ENCODE measurements at regions not wholly inside any gene's neighbourhood (a gene's known extent, or its start where the extent isn't known, plus 50 kb on each side); places are given as distances from the start of the nearest gene placed in this dataset.

DNA sequence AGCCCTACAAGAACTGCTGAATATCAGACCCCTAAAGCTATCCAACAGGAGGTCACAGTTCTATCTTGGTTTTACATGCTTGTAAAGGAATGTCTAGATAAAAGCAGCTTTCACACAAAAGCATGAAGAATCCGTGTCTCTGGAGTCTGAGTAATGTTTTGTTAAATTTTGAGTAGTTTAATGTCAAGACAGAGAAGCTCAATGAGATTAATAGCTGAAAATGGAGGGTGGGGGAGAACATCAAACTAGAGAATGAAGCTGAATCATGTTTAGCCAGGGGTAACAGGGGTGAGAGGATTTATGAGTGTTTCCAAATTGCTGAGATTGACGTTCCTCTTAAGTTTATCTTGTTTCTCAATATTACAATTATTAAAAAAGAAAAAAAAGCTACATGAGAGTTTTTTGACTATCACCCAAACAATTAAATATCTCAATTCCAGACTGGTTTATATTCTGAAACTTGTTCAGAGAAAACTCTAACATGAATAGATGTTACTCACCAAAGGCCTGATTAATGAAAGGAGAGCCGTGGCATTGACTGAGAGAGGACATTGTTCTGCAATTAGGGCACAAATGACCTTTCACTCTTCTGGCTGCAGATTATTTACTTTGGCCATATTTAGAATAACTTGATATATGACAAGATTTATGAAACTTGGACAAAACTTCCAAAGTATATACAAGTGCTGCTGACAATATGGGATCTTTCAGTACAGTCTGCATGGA, 266.4 kb upstream of the ETAA1 start (continued):
- TF ChIP-seq MYC (IDR thresholded peaks at IDR 0.05; ENCODE audit: insufficient read depth, insufficient read length, insufficient replicate concordance, low read length, severe bottlenecking) (no peak), ESRRA (IDR thresholded peaks at IDR 0.05; ENCODE audit: low read length) (no peak), KAT2A (conservative IDR thresholded peaks at IDR 0.05; ENCODE audit: control insufficient read depth, low read depth, low read length) (no peak), MEF2A (IDR thresholded peaks at IDR 0.05; ENCODE audit: insufficient read depth, low read depth, low read length) (no peak), KLF5 (IDR thresholded peaks at IDR 0.05; ENCODE audit: partially characterized antibody) (no peak), SMAD5 (IDR thresholded peaks at IDR 0.05; ENCODE audit: low read depth) (no peak), STAT3 (IDR thresholded peaks at IDR 0.05; ENCODE audit: low read depth, low read length) (no peak)
- TF ChIP-seq, protein P1, sequence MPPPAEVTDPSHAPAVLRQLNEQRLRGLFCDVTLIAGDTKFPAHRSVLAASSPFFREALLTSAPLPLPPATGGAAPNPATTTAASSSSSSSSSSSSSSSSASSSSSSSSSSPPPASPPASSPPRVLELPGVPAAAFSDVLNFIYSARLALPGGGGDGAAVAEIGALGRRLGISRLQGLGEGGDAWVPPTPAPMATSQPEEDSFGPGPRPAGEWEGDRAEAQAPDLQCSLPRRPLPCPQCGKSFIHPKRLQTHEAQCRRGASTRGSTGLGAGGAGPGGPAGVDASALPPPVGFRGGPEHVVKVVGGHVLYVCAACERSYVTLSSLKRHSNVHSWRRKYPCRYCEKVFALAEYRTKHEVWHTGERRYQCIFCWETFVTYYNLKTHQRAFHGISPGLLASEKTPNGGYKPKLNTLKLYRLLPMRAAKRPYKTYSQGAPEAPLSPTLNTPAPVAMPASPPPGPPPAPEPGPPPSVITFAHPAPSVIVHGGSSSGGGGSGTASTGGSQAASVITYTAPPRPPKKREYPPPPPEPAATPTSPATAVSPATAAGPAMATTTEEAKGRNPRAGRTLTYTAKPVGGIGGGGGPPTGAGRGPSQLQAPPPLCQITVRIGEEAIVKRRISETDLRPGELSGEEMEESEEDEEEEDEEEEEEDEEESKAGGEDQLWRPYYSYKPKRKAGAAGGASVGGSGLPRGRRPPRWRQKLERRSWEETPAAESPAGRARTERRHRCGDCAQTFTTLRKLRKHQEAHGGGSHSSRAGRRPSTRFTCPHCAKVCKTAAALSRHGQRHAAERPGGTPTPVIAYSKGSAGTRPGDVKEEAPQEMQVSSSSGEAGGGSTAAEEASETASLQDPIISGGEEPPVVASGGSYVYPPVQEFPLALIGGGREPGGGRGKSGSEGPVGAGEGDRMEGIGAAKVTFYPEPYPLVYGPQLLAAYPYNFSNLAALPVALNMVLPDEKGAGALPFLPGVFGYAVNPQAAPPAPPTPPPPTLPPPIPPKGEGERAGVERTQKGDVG (CRISPR knock-in tag; IDR thresholded peaks at IDR 0.05) = no peak
- TF ChIP-seq, protein P2, sequence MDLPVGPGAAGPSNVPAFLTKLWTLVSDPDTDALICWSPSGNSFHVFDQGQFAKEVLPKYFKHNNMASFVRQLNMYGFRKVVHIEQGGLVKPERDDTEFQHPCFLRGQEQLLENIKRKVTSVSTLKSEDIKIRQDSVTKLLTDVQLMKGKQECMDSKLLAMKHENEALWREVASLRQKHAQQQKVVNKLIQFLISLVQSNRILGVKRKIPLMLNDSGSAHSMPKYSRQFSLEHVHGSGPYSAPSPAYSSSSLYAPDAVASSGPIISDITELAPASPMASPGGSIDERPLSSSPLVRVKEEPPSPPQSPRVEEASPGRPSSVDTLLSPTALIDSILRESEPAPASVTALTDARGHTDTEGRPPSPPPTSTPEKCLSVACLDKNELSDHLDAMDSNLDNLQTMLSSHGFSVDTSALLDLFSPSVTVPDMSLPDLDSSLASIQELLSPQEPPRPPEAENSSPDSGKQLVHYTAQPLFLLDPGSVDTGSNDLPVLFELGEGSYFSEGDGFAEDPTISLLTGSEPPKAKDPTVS (IDR thresholded peaks at IDR 0.05; ENCODE audit: low read depth, low read length) = no peak
- TF ChIP-seq, protein P3, sequence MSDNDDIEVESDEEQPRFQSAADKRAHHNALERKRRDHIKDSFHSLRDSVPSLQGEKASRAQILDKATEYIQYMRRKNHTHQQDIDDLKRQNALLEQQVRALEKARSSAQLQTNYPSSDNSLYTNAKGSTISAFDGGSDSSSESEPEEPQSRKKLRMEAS (IDR thresholded peaks at IDR 0.05; ENCODE audit: low read depth, low read length) = no peak

Measured in GM12878 (cell line).